Loucy (cell line): ENCODE measurements at regions not wholly inside any gene's neighbourhood (a gene's known extent, or its start where the extent isn't known, plus 50 kb on each side); places are given as distances from the start of the nearest gene placed in this dataset.

Experiments used
- CTCF ChIP-seq: fragments of 200-600 bp; sonication (generic); conservative IDR thresholded peaks from 2 replicates; pipeline ENCODE4 v1.5.1; 2014; ENCODE audit warnings: mild to moderate bottlenecking, antibody characterized with exemption, low read length
- EZH2phosphoT487 ChIP-seq: fragments of 200-600 bp; IDR thresholded peaks from 2 replicates; pipeline ENCODE4 v1.6.1; 2018; ENCODE audit warnings: antibody characterized with exemption, mild to moderate bottlenecking, moderate library complexity, borderline replicate concordance

DNA sequence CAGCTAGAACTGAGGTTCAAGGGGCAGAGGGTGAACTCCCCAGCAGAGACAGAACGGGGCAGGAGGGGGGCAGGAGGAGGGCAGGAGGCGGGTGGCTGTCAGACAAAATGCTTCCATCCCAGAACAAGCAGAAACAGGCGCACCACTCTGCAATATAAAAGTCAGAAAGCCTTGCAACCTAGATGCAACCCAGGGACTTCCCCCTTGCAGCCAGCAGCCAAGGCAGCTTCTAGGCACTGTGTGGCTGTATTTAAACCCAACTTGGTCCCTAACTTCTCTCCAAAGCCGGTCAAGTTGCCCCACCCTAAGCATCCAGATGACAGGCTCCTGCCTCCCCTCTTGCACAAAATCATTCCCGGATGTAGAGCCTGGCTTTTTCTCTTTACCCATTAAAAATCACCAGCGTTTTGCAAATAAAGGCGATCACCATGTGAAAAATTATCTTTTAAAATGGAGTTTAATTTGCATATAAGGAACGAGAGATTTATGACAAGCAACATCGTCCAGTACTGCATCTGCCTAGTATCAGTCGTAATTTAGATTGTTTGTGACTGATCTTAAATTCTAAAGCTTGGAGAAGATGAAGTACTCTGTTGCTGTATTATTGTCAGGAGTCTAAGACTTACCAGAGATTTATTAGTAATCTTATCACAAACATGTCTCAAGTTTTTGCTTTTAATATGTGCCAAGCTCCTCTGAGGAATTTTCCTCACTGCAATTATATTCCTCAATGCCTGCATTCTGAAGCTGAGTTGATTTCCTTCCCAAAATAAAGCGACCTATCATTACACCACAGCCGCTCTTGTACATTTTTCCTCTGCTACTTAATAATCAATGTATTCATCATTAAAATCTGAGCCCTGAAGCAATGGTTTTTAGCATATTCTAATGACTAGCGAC is 307.1 kb upstream of the ZNF507 start:
- TF ChIP-seq CTCF (no peak), EZH2phosphoT487 (no peak)
